Suprapubic skin (tissue), 3 donors: ENCODE measurements at regions not wholly inside any gene's neighbourhood (a gene's known extent, or its start where the extent isn't known, plus 50 kb on each side); places are given as distances from the start of the nearest gene placed in this dataset.

Experiments used
- POLR2A ChIP-seq, 2 donors: fragments of 450-650 bp; IDR thresholded peaks; one replicate each; pipeline ENCODE4 v1.6.1; 2017; ENCODE audit warnings: antibody characterized with exemption in 2 of 2, mild to moderate bottlenecking in 2 of 2, moderate library complexity in 2 of 2
- TF ChIP-seq, protein P1 (sequence below), 2 donors: fragments of 200-600 bp in 1 of 2; fragments of 450-650 bp in 1 of 2; sonication (generic) in 1 of 2; IDR thresholded peaks; one replicate each; pipeline ENCODE4 v1.5.1; 2016 to 2019; ENCODE audit warnings: antibody characterized with exemption in 2 of 2, mild to moderate bottlenecking in 1 of 2, moderate library complexity in 1 of 2

DNA sequence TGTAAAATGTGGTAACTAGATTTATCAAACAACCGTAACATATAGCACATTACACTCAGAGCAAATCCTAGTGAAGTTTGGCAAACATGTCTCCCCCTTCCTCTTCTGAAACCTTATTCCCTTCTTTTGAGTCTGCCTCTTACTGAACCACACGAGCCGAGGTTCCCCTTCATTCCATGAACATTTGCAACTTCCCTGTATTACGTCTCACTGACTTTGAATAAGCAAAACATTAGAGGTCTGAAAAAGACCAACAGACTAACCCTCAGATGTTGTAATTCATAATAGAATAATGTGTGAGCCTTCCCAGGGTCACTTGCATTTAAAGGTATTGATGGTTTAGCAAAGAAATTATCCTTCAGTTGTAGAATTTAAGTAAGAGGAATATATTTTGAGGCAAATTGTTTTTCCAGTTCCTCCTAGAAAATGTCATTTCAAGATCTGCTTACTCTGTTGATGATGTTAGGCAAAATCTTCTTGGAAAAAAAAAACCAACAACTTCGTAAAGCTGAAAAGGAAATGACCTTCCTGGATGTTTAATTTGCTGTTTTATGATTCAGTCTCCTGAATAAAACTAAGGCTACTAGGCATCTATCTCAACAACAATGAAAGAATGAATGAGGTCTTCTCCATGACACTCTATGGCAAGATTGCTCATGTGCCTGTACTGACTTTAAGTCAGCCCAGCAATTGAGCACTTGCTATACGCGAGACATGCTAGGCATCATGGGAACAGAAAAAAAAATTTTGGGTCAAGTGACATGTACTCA is 296.9 kb upstream of the NECTIN3 start:
- TF ChIP-seq, protein P1, sequence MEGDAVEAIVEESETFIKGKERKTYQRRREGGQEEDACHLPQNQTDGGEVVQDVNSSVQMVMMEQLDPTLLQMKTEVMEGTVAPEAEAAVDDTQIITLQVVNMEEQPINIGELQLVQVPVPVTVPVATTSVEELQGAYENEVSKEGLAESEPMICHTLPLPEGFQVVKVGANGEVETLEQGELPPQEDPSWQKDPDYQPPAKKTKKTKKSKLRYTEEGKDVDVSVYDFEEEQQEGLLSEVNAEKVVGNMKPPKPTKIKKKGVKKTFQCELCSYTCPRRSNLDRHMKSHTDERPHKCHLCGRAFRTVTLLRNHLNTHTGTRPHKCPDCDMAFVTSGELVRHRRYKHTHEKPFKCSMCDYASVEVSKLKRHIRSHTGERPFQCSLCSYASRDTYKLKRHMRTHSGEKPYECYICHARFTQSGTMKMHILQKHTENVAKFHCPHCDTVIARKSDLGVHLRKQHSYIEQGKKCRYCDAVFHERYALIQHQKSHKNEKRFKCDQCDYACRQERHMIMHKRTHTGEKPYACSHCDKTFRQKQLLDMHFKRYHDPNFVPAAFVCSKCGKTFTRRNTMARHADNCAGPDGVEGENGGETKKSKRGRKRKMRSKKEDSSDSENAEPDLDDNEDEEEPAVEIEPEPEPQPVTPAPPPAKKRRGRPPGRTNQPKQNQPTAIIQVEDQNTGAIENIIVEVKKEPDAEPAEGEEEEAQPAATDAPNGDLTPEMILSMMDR (IDR thresholded peaks at IDR 0.05), result no peak
- TF ChIP-seq POLR2A (IDR thresholded peaks at IDR 0.05), result no peak
